ENCODE measurements at regions not wholly inside any gene's neighbourhood (a gene's known extent, or its start where the extent isn't known, plus 50 kb on each side); places are given as distances from the start of the nearest gene placed in this dataset.

DNA sequence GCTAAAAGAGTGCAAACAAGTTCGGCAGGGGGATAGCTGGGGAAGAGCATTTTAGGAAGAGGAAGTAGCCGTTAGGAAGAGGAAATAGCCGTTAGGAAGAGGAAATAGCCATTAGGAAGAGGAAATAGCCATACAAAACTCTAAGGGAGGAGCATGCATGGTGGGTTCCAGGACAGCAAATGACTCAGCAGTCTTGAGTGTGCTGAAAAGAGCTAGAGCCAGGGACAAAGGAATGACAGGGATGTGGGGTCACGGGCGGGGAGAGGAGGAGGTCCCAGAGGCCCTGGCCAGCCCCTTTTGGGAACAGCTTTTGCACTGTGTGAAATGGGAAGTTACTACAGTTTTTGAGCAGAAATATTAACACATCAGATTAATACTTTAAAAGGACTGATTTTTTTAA lies 882.6 kb downstream of the TRIML1 start:
- no peak for DNase-seq (ENCODE audit: low read depth)
- no peak overlapping the region for H3K4me3 ChIP-seq (ENCODE audit: low read depth, low read length)
- TF ChIP-seq, protein P1, sequence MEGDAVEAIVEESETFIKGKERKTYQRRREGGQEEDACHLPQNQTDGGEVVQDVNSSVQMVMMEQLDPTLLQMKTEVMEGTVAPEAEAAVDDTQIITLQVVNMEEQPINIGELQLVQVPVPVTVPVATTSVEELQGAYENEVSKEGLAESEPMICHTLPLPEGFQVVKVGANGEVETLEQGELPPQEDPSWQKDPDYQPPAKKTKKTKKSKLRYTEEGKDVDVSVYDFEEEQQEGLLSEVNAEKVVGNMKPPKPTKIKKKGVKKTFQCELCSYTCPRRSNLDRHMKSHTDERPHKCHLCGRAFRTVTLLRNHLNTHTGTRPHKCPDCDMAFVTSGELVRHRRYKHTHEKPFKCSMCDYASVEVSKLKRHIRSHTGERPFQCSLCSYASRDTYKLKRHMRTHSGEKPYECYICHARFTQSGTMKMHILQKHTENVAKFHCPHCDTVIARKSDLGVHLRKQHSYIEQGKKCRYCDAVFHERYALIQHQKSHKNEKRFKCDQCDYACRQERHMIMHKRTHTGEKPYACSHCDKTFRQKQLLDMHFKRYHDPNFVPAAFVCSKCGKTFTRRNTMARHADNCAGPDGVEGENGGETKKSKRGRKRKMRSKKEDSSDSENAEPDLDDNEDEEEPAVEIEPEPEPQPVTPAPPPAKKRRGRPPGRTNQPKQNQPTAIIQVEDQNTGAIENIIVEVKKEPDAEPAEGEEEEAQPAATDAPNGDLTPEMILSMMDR (IDR thresholded peaks at IDR 0.05; ENCODE audit: insufficient read depth, low read depth, low read length, missing control alignments): no peak

DNA sequence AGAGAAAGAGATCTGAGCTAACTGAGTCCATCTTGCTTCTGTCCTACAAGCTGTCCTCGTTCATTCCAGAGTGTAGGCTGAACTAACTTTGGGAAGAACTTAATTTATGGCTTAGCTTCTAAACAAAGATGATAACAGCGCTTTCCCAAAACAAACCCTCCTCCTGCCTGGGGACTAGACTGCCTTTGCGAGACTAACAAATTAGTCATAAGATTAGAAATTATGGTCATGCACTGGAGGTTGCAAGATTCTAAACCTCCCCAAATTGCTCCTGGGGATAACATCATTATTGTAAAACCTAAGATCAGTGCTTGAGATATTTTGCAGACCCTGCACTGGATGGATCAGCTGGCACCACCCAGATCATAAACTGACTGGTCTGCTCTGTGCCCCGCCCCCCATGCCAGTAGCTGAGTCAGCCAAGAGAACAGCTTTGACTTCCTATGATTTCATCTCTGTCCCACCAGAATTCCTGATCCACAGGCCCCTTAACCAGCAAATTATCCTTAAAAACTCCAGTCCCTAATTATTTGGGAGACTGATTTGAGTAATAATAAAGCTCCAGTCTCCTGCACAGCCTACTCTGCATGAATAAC lies 883.3 kb downstream of the TRIML1 start:
- no peak for DNase-seq (ENCODE audit: low read depth)
- no peak overlapping the region for H3K4me3 ChIP-seq (ENCODE audit: low read depth, low read length)
- TF ChIP-seq, protein P1 (IDR thresholded peaks at IDR 0.05; ENCODE audit: insufficient read depth, low read depth, low read length, missing control alignments): no peak

DNA sequence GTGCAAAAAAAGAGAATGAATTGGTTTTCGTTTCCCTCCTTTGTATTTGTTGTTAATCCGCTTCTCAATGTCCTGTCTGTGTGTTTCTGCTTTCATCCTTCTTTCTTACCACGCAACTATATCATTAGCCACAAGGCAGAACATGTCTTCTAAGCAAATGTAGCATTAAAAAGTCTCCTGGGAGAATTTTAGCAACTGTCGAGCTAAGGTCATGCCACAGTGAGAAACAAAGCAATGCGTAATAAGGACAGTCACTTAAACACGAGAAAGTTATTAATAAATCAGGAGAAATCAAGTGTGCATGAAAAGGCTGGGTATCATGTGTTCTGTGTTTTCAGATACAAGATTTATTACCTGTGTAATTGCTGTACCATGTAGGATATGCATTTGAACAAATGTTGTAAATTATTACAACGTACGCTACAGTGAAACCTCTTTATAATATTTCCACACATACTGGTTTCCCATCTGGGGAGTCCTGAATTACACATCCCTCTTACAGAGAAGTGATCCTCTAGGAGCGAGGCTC lies 890.8 kb downstream of the TRIML1 start:
- TF ChIP-seq, protein P1 (IDR thresholded peaks at IDR 0.05; ENCODE audit: insufficient read depth, low read depth, low read length, missing control alignments): no peak
- no peak for DNase-seq (ENCODE audit: low read depth)
- no peak overlapping the region for H3K4me3 ChIP-seq (ENCODE audit: low read depth, low read length)

DNA sequence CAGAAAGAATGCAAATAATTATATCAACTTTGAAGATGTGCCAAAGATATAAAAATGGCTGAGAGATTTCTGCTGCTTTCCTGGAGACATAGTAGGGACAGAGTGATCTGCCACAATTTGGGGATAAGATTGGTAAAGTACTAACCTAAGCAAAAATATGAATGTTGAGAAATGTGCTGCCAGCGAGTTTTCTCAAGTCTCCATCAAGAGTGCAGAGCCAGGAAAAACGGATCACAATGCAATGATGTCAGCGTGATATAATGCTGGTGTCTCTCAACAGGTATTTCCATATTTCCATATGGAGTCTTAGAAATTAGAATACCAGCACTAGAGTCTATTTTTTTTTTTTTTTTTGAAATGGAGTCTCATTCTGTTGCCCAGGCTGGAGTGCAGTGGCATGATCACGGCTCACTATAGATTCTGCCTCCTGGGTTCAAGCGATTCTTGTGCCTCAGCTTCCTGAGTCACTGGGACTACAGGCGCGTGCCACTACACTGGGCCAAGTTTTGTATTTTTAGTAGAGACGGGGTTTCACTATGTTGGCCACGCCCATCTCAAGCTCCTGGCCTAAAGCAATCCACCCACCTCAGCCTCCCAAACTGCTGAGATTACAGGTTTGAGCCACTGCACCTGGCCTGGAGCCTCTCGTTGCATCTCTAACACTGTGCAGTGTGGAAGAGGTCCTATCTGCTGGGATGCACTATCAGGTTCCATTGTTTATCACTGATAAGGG lies 893.5 kb downstream of the TRIML1 start:
- H3K4me3 ChIP-seq (ENCODE audit: low read depth, low read length): no peak overlapping the region
- TF ChIP-seq, protein P1 (IDR thresholded peaks at IDR 0.05; ENCODE audit: insufficient read depth, low read depth, low read length, missing control alignments): no peak
- no peak for DNase-seq (ENCODE audit: low read depth)

DNA sequence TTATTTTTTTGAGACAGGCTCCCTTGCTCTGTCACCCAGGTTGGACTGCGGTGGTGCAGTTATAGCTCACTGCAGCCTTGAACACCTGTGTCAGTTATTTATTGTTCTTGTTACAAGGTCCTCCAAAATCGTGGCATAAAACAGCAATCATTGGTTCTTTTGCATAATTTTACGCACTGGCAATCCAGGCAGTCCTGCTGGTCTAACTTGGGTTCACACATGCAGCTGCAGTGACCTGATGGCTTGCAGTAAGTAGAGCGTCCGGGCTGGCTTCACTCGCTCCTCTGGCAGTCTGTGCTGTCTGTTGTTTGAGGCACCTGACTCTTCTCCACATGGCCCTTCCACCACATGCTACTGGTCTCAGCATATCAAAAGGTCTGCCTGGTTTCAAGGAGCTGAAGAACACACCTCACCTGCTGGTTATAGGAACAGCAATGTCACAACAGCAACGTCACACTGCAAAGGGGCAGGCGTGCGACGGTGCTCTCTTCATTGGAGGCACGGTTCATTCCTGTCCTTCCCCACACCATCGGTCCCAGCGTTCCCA lies 894.6 kb downstream of the TRIML1 start:
- DNase-seq (ENCODE audit: low read depth): no peak
- no peak overlapping the region for H3K4me3 ChIP-seq (ENCODE audit: low read depth, low read length)
- TF ChIP-seq, protein P1 (IDR thresholded peaks at IDR 0.05; ENCODE audit: insufficient read depth, low read depth, low read length, missing control alignments): no peak

DNA sequence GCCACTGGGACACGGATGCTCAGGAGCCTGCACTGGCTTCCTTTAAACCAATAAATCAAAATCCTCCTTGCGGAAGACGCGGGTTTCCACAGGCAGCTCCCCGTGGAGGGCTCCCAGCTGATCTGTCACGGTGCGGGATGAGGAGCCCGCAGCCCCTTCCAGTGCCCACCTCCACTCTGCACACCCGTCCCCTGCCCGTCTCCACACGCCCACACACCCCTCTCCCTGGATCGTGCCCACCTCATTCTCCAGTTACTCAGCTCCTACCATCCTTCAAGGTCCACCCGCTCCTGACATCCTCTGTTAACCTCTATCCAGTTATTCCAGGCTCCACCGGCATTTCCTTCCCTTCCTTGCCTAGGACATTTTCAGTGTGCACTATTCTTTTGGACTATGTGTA lies 895.9 kb downstream of the TRIML1 start:
- H3K4me3 ChIP-seq (ENCODE audit: low read depth, low read length): no peak overlapping the region
- no peak for DNase-seq (ENCODE audit: low read depth)
- TF ChIP-seq, protein P1 (IDR thresholded peaks at IDR 0.05; ENCODE audit: insufficient read depth, low read depth, low read length, missing control alignments): no peak
